ENCODE measurements at regions not wholly inside any gene's neighbourhood (a gene's known extent, or its start where the extent isn't known, plus 50 kb on each side); places are given as distances from the start of the nearest gene placed in this dataset.

DNA sequence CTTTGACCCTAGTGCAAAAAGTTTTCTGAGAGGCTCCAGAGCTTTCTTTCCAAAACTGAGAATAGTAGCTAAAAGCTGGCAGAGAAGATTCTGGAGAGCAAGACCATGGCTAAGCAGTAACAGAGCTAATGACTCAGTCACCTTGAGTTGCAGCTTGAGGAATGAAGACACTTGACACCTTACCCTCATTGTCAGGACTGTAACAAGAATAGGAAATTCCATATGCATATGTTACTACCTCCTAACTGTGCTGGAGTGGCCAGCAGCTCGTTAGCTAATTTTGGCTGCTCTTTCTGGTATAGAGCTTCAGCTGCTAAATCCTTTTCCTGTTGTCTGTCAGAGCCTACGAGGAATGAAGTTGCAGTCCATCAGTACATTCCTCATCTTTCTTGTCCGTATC is 68.6 kb upstream of the LHCGR start:
- peaks cover 6% of the 10 kb centered on the region for H3K27me3 Mint-ChIP-seq (ENCODE audit: unreplicated experiment)
- CTCF ChIA-PET, result no interaction called here
- TF ChIP-seq, protein P1, sequence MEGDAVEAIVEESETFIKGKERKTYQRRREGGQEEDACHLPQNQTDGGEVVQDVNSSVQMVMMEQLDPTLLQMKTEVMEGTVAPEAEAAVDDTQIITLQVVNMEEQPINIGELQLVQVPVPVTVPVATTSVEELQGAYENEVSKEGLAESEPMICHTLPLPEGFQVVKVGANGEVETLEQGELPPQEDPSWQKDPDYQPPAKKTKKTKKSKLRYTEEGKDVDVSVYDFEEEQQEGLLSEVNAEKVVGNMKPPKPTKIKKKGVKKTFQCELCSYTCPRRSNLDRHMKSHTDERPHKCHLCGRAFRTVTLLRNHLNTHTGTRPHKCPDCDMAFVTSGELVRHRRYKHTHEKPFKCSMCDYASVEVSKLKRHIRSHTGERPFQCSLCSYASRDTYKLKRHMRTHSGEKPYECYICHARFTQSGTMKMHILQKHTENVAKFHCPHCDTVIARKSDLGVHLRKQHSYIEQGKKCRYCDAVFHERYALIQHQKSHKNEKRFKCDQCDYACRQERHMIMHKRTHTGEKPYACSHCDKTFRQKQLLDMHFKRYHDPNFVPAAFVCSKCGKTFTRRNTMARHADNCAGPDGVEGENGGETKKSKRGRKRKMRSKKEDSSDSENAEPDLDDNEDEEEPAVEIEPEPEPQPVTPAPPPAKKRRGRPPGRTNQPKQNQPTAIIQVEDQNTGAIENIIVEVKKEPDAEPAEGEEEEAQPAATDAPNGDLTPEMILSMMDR (IDR thresholded peaks at IDR 0.05; ENCODE audit: unreplicated experiment), result no peak
- no peak overlapping the region for H3K4me3 Mint-ChIP-seq (ENCODE audit: low read depth, unreplicated experiment)
- no peaks in the 10 kb centered on the region for H3K4me1 Mint-ChIP-seq (ENCODE audit: low read depth, unreplicated experiment)
- no TSS peak for BruUV-seq (replicated peaks)
- no peak for DNase-seq
- intact Hi-C loops (cut with micrococcal nuclease; ENCODE audit: unreplicated experiment), result no loop called here
- no peaks in the 10 kb centered on the region for H3K36me3 Mint-ChIP-seq (ENCODE audit: insufficient read depth, unreplicated experiment)
- no peaks in the 10 kb centered on the region for H3K9me3 Mint-ChIP-seq (ENCODE audit: low read depth, unreplicated experiment)
- H3K27ac Mint-ChIP-seq (ENCODE audit: unreplicated experiment), result no peak overlapping the region

DNA sequence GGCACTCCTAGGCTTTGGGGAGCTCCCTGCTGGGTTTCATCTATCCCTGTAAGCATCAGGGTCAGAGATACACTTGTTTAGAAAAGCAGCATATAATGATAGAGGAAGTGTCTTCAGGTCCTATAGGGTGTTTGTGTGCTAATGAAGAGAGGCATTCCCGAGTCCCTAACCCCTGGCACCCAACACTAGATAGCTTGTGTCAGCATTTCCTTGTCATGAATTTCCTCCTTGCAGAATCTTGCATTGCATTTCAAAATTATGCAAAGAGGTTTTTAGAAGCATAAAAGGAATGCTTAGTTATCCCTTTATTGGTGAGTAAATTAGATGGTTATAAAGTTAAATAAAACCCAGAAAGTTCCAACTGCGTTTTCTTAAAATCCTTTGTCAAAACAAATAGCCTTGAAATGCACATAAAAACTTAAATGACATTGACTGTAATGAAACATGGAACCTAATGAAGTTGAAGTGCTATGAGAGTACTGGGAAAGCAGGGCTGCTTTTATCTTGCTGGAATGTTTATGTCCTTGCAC is 63.7 kb upstream of the LHCGR start:
- no peaks in the 10 kb centered on the region for H3K36me3 Mint-ChIP-seq (ENCODE audit: insufficient read depth, unreplicated experiment)
- DNase-seq, result no peak
- H3K27ac Mint-ChIP-seq (ENCODE audit: unreplicated experiment), result no peak overlapping the region
- no peaks in the 10 kb centered on the region for H3K4me1 Mint-ChIP-seq (ENCODE audit: low read depth, unreplicated experiment)
- TF ChIP-seq, protein P1 (IDR thresholded peaks at IDR 0.05; ENCODE audit: unreplicated experiment), result no peak
- H3K27me3 Mint-ChIP-seq (ENCODE audit: unreplicated experiment), result peaks cover 24% of the 10 kb centered on the region
- CTCF ChIA-PET, result no interaction called here
- no TSS peak for BruUV-seq (replicated peaks)
- intact Hi-C loops (cut with micrococcal nuclease; ENCODE audit: unreplicated experiment), result no loop called here
- no peaks in the 10 kb centered on the region for H3K9me3 Mint-ChIP-seq (ENCODE audit: low read depth, unreplicated experiment)
- H3K4me3 Mint-ChIP-seq (ENCODE audit: low read depth, unreplicated experiment), result no peak overlapping the region

DNA sequence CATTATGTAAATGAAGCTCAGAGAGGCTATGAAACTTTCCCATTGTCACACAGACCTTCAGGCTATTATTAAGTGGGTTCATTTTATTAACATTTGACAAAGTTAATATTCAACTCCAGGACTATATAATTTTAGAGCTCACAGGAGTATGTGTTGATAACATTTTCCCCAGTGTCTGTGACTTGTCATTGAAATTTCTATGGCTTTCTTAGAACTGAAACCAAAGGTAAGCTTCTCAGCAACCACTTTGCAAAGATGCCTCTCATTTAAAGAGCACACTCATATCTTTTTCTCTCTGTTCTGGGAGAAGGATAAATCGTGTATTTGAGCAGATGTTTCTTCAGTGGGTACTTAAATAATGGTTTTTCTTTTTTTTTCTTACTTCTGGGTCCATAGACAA is 61.8 kb upstream of the LHCGR start:
- intact Hi-C loops (cut with micrococcal nuclease; ENCODE audit: unreplicated experiment), result no loop called here
- Mint-ChIP-seq H3K27ac (ENCODE audit: unreplicated experiment) (no peak overlapping the region), H3K4me1 (ENCODE audit: low read depth, unreplicated experiment) (no peaks in the 10 kb centered on the region), H3K4me3 (ENCODE audit: low read depth, unreplicated experiment) (no peak overlapping the region), H3K9me3 (ENCODE audit: low read depth, unreplicated experiment) (peaks cover 3% of the 10 kb centered on the region), H3K36me3 (ENCODE audit: insufficient read depth, unreplicated experiment) (no peaks in the 10 kb centered on the region), H3K27me3 (ENCODE audit: unreplicated experiment) (peaks cover 42% of the 10 kb centered on the region)
- no peak for DNase-seq
- TF ChIP-seq, protein P1 (IDR thresholded peaks at IDR 0.05; ENCODE audit: unreplicated experiment), result no peak
- BruUV-seq (replicated peaks), result no TSS peak
- CTCF ChIA-PET, result interaction anchor here (0.6 kb wide), 2 partner anchors 1122 to 1316 kb away, joined by 3 to 4 read pairs; no protein-coding TSS in a partner anchor

GRCh38 chr2:48812416-48812815 is 56.9 kb upstream of the LHCGR start:
- no peak for DNase-seq
- Mint-ChIP-seq H3K27ac (ENCODE audit: unreplicated experiment) (no peak overlapping the region), H3K9me3 (ENCODE audit: low read depth, unreplicated experiment) (peaks cover 3% of the 10 kb centered on the region), H3K4me3 (ENCODE audit: low read depth, unreplicated experiment) (no peak overlapping the region), H3K36me3 (ENCODE audit: insufficient read depth, unreplicated experiment) (no peaks in the 10 kb centered on the region), H3K27me3 (ENCODE audit: unreplicated experiment) (peaks cover 44% of the 10 kb centered on the region), H3K4me1 (ENCODE audit: low read depth, unreplicated experiment) (no peaks in the 10 kb centered on the region)
- intact Hi-C loops (cut with micrococcal nuclease; ENCODE audit: unreplicated experiment), result no loop called here
- BruUV-seq (replicated peaks), result no TSS peak
- TF ChIP-seq, protein P1 (IDR thresholded peaks at IDR 0.05; ENCODE audit: unreplicated experiment), result no peak
- CTCF ChIA-PET, result no interaction called here
